HFFc6 (cell line): ENCODE measurements at regions not wholly inside any gene's neighbourhood (a gene's known extent, or its start where the extent isn't known, plus 50 kb on each side); places are given as distances from the start of the nearest gene placed in this dataset.
A peak's percentile ranks its signal among the peaks of the same experiment; 100 is the strongest.

Source experiments
- DNase-seq: peaks from one replicate; pipeline ENCODE4 v3.0.0-alpha.2; 2018
- H3K27ac Mint-ChIP-seq: 2 replicates; pipeline ENCODE4 v1.8.0; 2020; ENCODE audit warnings: mild to moderate bottlenecking, mixed read lengths
- H3K27me3 Mint-ChIP-seq: 2 replicates; pipeline ENCODE4 v1.8.0; 2021; ENCODE audit warnings: mild to moderate bottlenecking, moderate library complexity, mixed read lengths; ENCODE audit not compliant: insufficient read depth
- H3K36me3 Mint-ChIP-seq: 2 replicates; pipeline ENCODE4 v1.8.0; 2021; ENCODE audit warnings: low read depth, mixed read lengths
- H3K4me1 Mint-ChIP-seq: 2 replicates; pipeline ENCODE4 v1.8.0; 2020; ENCODE audit warnings: low read depth, mixed read lengths
- H3K4me3 Mint-ChIP-seq: 2 replicates; pipeline ENCODE4 v1.8.0; 2020; ENCODE audit warnings: mild to moderate bottlenecking, moderate library complexity, mixed read lengths
- H3K9me3 Mint-ChIP-seq: 2 replicates; pipeline ENCODE4 v1.8.0; 2020; ENCODE audit warnings: mild to moderate bottlenecking, mixed read lengths
- CTCF ChIP-seq: fragments of 200-600 bp; sonication (generic); IDR thresholded peaks from 2 replicates; pipeline ENCODE4 v1.5.0; 2021; ENCODE audit warnings: antibody characterized with exemption, mild to moderate bottlenecking

GRCh38 chr17:72357764-72358365 lies 237.0 kb downstream of the SOX9 start:
- peaks cover 29% of the 10 kb centered on the region for H3K36me3 Mint-ChIP-seq
- peaks cover 41% of the 10 kb centered on the region for H3K4me1 Mint-ChIP-seq
- H3K9me3 Mint-ChIP-seq, result peaks cover 14% of the 10 kb centered on the region
- H3K4me3 Mint-ChIP-seq, result no peak overlapping the region
- TF ChIP-seq CTCF, result no peak
- DNase-seq, result no peak
- no peak overlapping the region for H3K27ac Mint-ChIP-seq
- H3K27me3 Mint-ChIP-seq, result no peaks in the 10 kb centered on the region; the same call in 1 of the 2 replicates

- Mint-ChIP-seq H3K27me3 (no peaks in the 10 kb centered on the region; the same call in 1 of the 2 replicates), H3K9me3 (peaks cover 11% of the 10 kb centered on the region), H3K36me3 (peaks cover 29% of the 10 kb centered on the region), H3K4me1 (peaks cover 47% of the 10 kb centered on the region), H3K4me3 (no peak overlapping the region), H3K27ac (peak overlapping the region; percentile 38; the same call in 1 of the 2 replicates)
- no peak for TF ChIP-seq CTCF
- peak; percentile 54 for DNase-seq
Observed at GRCh38 chr17:72358465-72358864, 237.6 kb downstream of the SOX9 start.

GRCh38 chr17:72359274-72359673 lies 238.5 kb downstream of the SOX9 start:
- H3K4me3 Mint-ChIP-seq, result no peak overlapping the region
- no peak for DNase-seq
- no peak overlapping the region for H3K27ac Mint-ChIP-seq
- H3K27me3 Mint-ChIP-seq, result no peaks in the 10 kb centered on the region
- H3K4me1 Mint-ChIP-seq, result peaks cover 55% of the 10 kb centered on the region
- TF ChIP-seq CTCF, result no peak
- H3K9me3 Mint-ChIP-seq, result peaks cover 10% of the 10 kb centered on the region
- H3K36me3 Mint-ChIP-seq, result peaks cover 24% of the 10 kb centered on the region

GRCh38 chr17:72359811-72360210 lies 239.0 kb downstream of the SOX9 start:
- Mint-ChIP-seq H3K27me3 (no peaks in the 10 kb centered on the region), H3K36me3 (peaks cover 22% of the 10 kb centered on the region)

GRCh38 chr17:72360386-72360940 lies 239.6 kb downstream of the SOX9 start:
- Mint-ChIP-seq H3K27me3 (no peaks in the 10 kb centered on the region), H3K4me3 (no peak overlapping the region), H3K27ac (peak overlapping the region; percentile 53; the same call in 1 of the 2 replicates), H3K9me3 (peaks cover 10% of the 10 kb centered on the region), H3K36me3 (peaks cover 22% of the 10 kb centered on the region), H3K4me1 (peaks cover 56% of the 10 kb centered on the region)
- no peak for TF ChIP-seq CTCF
- no peak for DNase-seq

More at GRCh38 chr17:72359811-72360210, 239.0 kb downstream of the SOX9 start:
- TF ChIP-seq CTCF, result no peak
- Mint-ChIP-seq H3K4me3 (no peak overlapping the region), H3K9me3 (peaks cover 10% of the 10 kb centered on the region), H3K27ac (no peak overlapping the region), H3K4me1 (peaks cover 55% of the 10 kb centered on the region)
- no peak for DNase-seq
